PC-9 (cell line): ENCODE measurements at regions not wholly inside any gene's neighbourhood (a gene's known extent, or its start where the extent isn't known, plus 50 kb on each side); places are given as distances from the start of the nearest gene placed in this dataset.

Experiments
- EZH2 ChIP-seq: fragments of 200-600 bp; sonication (generic); IDR thresholded peaks from 2 replicates; pipeline ENCODE4 v1.8.0; 2017; ENCODE audit warnings: antibody characterized with exemption, low read depth
- TF ChIP-seq, protein P1 (sequence below): fragments of 200-600 bp; sonication (generic); conservative IDR thresholded peaks from 2 replicates; pipeline ENCODE4 v1.6.1; 2017; ENCODE audit warnings: mixed run types, antibody characterized with exemption, mild to moderate bottlenecking, moderate library complexity

DNA sequence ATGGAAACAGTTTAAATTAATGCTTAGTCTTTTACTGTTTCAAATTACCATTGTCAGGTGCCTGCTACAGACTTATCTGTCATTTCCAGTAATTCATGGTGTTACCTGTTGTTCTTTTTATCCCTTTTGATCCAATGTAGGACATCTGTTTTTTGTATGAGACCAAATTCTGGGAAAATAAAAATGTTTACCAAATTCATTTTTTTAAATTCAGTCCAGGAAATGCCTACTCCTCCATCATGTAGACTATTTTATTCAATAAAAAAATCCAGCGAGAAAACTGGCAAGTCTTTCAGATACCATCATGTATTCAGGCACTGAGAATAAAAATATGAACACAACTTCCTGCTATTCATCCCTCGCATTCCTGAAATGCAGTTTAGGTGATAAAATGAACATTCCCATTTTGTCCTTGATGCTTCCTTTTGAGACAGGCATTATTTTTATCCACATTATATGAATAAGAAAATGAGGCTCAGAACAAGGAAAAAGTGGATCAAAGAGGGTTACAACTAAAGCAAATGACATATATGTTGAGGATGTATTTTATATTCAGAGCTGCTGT, 584.2 kb downstream of the SPRY1 start:
- TF ChIP-seq, protein P1, sequence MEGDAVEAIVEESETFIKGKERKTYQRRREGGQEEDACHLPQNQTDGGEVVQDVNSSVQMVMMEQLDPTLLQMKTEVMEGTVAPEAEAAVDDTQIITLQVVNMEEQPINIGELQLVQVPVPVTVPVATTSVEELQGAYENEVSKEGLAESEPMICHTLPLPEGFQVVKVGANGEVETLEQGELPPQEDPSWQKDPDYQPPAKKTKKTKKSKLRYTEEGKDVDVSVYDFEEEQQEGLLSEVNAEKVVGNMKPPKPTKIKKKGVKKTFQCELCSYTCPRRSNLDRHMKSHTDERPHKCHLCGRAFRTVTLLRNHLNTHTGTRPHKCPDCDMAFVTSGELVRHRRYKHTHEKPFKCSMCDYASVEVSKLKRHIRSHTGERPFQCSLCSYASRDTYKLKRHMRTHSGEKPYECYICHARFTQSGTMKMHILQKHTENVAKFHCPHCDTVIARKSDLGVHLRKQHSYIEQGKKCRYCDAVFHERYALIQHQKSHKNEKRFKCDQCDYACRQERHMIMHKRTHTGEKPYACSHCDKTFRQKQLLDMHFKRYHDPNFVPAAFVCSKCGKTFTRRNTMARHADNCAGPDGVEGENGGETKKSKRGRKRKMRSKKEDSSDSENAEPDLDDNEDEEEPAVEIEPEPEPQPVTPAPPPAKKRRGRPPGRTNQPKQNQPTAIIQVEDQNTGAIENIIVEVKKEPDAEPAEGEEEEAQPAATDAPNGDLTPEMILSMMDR = no peak
- no peak for TF ChIP-seq EZH2
